HuH-7.5 (cell line): ENCODE measurements at regions not wholly inside any gene's neighbourhood (a gene's known extent, or its start where the extent isn't known, plus 50 kb on each side); places are given as distances from the start of the nearest gene placed in this dataset.
"Not testable (repeated sequence)": the region's sequence is repeated elsewhere in the genome, so short reads cannot be mapped to it uniquely, and the experiment has no call there.

Experiments used
- DNase-seq: peaks from one replicate; pipeline ENCODE4 v3.0.0; 2011; ENCODE audit warnings: low spot score

DNA sequence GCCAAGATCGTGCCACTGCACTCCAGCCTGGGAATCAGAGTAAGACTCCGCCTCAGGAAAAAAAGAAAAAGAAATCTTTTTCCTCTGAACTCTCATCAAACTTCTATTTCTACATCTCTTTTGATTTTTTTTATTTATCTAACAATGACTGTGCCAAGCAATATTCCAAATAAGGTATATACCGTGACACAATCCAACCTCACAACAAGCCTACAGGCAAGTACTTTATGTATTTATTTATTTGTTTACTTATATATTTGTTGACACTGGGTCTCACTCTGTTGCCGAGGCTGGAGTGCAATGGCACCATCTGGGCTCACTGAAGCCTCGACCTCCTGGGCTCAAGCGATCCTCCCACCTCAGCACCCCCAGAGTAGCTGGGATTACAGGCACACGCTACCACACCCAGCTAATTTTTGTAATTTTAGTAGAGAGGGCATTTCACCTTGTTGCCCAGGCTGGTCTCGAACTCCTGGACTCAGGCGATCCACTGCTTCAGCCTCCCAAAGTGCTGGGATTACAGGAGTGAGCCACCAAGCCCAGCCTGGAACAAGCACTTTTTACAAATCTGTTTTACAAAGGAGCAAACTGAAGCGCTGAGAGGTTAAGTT lies 94.9 kb upstream of the CHD2 start:
- DNase-seq = no peak

DNA sequence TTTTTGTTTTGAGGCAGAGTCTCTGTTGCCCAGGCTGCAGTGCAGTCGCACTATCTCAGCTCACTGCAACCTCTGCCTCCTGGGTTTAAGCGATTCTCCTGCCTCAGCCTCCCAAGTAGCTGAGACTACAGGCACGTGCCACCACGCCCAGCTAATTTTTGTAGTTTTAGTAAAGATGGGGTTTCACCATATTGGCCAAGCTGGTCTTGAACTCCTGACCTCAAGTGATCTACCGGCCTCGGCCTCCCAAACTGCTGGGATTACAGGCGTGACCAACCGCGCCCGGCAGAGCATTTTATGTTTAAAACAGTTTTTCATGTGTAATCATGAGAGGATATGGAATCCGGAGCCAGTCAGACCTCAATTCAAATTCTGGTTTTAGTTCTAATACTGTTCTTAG lies 94.0 kb upstream of the CHD2 start:
- not testable (repeated sequence) for DNase-seq

DNA sequence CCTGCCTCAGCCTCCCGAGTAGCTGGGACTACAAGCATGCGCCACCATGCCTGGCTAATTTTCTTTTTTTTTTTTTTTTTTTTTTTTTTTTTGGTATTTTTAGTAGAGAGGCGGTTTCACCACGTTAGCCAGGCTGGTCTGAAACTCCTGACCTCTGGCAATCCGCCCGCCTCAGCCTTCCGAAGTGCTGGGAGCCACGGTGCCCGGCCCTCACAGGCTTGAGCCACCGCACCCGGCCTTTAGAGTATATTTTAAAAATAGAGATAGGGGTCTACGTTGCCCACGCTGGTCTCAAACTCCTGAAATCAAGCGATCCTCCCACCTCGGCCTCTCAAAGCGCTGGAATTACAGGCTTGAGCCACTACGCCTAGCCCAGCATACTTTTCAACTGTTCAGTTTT lies 93.4 kb upstream of the CHD2 start:
- DNase-seq = no peak

DNA sequence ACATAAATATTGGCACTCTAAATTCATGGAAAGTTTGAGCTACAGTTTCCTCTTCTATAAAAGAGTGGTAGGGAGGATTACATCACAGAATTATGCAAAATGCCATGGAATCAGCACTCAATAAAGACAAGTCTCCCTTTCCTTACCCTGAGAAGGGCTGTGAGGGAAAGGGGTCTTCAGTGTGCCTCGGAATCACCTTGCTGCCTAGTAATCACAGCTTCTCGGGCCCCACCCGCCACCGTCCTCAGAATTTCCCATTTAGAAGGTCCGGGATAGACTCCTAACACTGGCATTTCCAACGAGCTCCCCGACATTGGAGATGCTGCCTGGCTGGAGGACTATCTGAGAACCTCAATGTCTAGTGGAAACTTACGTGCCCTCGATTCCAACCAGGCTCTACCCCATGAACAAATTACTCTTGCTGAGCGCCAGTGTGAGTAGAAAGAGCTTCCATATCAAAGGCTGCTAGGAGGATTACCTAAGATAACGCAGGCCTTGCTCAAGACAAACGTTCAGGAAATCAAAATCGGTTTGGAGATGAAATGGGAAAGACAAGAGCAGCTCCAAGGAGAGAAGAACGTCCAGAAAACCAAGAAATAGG lies 92.1 kb upstream of the CHD2 start:
- DNase-seq = no peak

DNA sequence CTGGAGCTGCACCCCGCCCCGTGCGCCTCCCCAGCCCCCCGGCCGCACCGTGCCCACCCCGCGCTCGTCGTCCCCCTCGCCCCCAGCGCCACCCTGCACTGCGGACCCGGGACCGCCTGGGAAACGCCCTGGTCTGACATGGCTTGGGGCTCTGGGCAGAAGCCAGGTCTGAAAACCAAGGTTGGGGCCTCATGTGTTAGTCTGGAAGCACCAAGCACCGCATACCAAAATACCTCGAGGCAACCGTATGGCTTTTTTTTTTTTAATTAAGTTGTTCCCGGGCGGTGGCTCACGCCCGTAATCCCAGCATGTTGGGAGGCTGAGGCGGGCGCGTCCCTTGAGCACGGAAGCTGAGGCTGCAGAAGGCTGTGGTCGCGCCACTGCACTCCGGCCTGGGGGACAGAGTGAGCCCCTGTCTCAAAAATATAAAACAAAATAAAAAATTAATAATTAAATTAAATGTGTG lies 91.5 kb upstream of the CHD2 start:
- peak; percentile 75 for DNase-seq

DNA sequence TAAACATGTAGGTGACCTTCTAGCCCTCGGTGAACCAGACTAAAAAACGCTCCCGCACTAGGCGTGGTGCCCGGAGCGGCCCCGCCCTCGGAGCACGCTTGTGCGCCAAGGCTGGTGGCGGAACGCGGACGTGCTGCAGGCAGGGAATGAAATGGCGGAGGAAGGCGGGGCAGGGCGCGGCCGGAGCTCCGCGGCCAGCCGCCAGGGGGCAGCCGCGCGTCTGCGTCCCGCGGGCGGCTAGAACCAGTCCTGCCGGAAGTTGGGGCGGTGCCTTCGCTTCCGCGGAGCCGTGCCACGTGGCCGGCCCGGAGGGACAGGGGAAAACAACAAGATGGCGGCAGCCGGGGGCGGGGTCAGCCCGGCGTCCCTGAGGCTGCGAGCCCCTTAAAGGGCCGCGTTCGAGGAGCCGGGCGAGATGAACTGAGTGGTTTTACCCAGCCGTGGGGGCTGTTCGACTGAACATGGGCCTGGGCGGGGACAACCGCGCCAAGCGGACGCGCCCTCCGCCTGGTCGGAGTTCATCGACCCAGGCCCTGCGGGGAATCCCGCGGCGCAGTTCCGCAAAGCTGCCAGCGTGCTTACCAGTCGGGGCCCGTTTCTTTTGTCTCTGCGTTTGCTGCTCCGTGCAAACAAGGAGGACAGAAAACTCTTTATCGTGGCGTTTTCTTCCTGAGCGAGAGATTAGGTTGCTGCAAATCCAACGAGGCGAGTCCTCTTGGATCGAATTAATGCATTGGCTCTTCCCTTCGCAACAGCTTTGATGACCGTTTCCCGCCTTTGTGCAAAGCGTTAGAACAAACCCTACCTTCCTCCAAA lies 90.9 kb upstream of the CHD2 start:
- DNase-seq = peak; percentile 99

DNA sequence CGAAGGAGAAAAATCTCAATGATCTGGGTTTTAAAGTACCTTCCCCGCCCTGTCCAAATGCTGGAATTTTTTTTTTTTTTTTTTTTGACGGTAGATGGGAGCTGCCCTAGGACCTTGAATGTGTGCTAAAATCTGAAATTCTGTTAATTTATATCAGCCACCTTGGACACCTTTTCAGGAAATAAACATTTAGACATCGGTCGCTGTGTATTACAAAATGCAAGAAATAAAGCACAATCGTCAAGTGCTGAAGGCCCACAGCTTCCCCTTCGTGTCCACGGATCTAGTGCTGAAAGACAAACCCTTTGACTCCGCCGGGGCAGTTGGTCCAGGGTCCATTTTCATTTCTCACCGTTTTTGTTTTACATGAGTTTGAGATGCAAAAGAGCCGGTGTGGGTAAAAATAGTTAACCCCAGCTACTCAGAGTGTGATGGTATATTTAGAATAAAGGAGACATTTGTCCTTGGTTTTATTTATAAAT lies 90.2 kb upstream of the CHD2 start:
- DNase-seq = peak; percentile 57

DNA sequence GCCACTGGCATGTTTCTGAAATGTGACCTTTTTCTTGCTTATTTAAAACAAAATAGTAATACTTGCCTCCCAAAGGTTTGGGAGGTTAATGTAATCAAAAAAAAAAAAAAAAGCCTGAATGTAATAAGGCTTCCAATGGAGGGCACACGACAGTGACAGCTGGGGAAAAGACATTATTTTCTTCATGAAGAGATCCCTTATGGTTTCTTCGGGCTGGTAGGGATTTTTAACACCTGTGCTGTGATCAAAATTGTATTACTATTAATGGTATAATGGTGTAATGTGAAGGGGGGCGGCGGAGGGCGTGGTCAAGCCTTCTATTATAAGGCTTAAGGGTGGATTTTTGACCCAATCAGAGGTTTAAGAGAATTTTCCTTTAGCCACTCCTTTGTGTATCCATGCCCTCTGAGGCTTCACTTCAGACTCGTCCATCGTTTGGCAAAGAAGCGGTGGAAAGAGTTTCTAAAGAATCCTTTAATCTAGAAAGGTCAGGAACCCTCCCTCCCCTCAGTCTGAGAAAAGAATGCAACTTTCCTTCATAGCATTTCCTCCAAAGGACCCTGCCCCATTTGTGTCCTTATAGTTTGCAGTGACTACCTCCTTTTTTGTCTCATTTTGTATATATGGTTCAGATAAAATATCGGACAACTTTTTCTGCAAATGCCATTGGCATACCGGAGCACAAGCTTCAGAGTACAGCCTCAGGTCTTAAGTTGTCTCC lies 89.5 kb upstream of the CHD2 start:
- peak; percentile 46 for DNase-seq

DNA sequence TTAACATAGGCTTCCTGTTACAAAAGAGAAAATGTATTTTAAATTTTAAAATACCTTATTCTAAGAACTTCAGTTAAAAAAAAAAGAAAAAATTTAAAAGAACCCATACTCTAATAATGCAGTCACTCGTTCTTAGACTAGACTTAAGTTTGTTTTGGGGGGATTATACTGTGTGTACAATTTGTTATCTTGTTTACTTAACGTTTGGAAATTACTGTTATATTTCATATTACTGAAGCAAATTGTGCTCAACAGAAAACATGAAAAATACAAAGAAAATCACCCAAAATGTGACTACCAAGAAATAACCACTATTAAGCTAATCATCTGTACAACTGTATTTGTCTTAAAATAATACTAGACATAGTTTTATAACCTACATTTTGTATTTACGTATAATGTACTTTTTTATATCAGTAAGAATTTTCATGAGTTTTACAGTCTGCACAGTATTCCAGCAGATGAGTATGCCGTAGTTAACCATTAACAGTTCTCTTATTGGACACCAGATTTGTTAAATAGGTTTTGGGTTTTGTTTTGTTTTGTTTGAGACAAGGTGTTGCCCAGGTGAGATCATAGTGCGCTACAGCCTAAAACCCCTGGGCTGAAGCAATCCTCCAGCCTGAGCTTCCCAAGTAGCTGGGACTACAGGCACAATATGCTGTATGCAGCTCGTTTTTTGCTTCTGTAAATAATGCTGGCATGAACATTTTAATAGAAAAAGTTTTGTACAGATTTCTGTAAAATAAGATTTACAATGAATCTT lies 88.8 kb upstream of the CHD2 start:
- DNase-seq = peak; percentile 46

DNA sequence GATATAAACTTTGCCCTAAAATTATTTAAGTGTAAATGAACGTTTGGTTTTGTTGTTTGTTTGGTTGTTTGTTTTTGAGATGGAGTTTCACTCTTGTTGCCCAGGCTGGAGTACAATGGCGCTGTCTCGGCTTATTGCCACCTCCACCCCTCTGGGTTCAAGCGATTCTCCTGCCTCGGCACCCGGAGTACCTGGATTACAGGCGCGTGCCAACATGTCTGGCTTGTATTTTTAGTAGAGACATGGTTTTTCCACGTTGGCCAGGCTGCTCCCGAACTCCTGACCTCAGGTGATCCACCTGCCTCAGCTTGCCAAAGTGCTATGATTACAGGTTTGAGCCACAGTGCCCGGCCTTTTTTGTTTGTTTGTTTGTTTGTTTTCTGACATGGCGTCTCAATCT lies 87.9 kb upstream of the CHD2 start:
- DNase-seq = no peak

DNA sequence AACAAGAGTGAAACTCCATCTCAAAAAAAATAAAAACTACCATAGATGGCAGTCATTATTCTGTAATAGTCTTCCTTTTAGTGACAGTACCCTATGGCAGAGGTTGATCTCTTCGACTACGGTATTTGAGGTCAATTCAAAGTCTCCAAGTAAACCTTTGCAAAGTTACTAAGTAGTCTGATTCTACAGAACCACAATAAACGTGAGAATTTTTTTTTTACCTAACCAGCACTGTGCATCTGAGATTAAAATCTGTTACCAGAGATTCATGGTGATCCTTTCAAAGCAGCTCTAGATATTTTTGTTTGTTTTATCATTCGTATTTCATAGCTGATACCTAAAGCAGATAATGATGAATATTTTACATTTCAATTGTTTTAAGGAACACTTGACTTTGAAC lies 86.6 kb upstream of the CHD2 start:
- no peak for DNase-seq

DNA sequence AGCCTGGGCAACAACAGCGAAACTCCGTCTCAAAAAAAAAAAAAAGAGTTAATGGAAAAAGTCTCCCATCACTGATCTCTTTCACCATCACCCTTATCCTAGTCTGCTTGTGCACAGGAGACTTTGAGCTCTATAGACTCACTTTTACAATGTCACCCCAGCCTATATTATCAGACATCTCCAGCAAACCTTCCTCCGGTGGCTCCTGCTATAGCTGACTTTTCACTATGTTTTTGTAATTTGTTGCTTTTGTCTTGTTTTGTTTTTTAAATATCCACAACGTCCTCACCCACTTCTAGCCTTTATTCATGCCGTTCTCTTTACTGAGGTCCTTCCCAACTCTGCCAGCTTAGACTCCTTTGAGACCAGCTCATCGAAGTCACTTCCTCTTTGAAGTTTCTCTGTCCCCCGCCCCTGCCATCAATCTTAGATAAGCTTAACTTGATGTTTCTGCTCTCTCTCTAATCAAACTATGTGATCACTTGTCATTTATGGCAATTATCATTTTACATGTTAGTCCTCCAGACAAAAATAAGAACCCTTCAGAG lies 82.7 kb upstream of the CHD2 start:
- no peak for DNase-seq

DNA sequence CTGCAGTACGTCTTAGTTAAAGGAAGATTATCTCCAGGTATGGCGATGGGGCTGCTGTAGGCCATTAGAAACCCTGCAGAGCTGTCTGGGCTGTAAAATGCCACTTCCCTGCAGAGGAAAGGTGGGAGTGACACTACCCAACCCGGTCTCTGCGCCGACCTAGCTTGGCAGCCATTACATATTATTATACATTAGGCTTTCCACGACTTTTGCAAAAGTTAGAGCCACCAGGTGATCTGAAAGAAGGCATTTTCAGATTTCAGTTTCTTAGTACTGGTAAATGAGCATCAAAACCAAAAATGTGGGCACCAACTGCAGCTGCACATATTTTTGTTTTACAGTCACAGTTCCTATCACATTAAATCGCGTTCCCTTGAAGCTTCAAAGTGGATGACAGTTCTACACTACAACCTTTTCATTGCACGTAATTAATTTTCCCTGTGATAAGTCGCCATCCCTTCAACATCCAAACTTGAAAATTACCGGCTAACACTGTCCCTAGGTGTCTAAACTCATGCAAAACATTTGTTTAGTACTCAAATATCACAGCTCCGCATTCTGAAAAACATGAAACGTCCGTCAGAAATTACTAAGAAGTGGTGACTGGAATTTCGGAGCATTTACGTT lies 81.4 kb upstream of the CHD2 start:
- no peak for DNase-seq

DNA sequence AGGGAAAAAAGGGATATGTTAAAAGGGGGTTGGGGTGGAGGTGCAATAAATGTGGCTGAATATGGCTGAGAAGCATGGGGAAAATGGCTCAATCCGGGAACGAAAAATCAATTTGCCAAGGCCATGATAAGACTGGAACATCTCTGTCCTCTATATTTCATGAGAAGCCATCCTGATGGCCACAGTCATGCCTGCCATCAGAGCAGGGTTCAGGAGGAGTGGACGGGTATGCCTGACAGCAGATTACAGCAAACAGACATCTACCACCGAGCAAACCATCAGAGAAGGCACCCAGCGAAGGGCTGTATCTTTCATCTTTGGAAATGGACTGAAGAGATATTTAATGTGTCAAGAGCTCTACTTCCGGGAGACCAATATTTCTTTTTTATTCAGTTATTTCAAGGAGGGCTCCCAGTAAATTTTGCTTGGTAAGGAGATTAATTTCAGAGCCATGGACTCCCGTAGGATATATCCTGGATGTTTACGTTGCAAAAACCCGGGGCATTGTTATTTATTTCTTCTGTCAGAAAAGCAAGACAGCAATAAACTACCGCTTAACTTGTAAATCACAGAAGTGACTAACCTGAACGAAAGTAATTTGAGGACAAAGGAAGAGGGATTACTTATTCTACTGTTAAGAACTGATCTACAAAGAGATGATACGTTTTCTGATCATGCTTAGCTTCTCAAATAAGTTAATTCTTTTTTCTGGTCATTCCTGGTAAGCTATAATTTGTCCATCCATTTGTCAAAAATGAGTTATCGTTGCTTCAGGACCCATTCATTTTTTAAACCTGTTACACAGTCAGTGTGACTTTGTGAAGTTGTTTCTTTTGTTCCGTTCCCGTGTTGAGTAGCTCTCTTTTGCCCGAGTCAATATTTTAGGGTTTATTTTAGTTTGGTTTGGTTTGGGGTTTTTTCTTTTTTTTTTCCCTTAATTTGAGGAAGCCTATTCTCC lies 80.6 kb upstream of the CHD2 start:
- DNase-seq = no peak

DNA sequence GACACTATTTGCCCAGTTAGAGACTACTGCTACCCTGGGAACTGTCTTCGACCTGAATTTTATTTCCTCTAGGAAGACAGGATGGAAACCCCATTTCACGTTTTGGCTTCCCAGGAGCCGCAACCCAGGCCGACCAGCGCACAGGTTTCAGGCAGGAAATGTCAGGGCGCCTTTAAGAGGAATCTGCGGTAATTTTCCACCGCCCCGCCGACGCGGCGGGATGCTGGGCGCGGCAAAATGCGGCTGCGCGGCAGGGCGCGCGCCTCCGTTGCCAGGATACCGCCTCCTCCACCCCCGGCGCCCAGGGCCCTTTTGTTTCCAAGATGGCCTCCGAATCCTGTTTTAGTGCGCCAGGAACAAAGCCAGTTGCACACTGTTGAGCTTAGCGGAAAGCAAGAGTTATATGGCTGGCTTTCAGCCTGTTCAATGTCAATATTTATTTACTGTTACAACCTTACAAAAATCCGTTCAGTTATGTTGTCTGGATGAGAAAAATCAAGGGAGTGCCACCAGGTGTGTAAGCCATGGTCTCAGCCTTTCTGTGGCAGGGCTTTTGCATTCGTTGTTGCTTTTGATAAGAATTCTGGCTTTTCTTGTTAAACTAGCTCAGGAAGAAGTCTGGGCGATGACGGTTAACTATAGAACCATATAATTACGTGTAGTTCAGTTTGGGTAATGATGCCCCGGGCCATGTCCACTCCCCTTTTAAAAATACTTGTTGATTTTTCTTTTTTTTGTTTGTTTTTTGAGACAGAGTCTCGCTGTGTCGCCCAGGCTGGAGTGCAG lies 79.7 kb upstream of the CHD2 start:
- peak; percentile 95 for DNase-seq

DNA sequence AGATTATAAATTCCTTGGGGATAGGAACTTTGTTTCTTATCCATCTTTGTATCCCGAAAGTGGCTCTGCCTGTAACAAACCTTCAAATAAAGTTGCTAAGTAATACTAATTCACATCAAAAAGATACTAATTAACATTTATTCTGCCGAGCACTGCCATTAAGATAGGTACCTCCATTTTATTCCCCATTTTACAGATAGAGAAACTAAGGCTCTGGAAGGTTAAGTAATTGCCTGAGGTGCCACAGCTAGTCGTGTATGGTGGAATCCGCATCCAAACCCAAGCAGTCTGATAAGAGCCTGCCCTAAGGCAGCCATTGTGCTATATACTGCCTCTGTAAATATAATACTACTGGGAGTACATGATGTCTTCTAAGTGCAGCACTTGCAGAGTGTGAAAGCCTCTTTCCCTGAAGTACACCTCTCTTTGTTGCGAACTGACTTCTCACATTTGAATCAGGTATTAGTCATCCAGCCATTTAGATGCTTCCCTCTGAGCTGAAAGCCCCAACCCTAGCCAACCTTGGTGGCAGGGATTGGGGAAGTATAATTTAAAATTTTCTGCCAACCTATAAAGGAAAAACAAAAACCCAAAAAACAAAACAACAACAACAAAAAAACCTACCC lies 78.5 kb upstream of the CHD2 start:
- DNase-seq = no peak

DNA sequence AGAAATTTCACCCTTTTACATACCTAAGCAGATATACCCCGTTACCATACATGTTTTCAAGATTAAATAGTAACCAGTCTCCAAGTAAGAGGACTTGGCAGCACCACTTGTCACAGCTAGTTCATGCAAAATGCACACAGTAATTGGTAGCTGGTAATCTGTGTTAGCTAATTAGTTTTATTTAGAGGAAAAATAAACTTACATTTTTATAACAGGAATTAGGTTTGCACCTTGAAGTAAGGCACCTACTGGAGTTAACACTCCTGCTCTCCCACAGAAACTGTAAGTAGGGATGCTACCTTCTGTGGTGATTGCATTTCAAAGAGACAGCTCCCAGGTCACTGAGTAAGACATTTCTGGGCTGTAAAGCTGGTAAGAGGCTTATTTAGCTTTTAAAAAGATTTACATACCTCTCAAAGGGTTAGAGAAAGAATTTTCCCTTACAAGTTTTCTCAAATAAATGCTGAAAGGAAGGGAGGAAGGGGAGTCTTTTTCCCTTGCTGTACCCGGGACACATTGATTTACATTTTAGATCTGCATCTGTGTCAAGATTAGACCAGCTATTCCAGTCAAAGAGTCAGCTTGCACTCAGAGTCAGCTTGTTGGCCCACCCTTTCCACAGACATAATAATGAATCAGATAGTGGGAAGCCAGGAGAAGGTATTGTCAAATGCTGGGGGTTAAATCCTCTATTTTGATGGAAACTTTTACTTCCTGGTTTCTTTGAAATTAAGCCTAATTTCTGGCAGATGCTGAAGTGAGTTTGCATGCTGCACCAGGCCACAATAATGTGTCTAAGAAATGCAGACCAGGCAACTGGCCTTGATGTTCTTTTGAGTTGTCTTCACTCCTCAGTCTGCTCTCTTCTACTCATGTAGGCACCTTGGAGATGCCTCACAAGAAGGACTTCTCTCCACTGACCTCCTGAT lies 77.6 kb upstream of the CHD2 start:
- no peak for DNase-seq
